ENCODE measurements at regions not wholly inside any gene's neighbourhood (a gene's known extent, or its start where the extent isn't known, plus 50 kb on each side); places are given as distances from the start of the nearest gene placed in this dataset.
"Not testable (repeated sequence)": the region's sequence is repeated elsewhere in the genome, so short reads cannot be mapped to it uniquely, and the experiment has no call there.

DNA sequence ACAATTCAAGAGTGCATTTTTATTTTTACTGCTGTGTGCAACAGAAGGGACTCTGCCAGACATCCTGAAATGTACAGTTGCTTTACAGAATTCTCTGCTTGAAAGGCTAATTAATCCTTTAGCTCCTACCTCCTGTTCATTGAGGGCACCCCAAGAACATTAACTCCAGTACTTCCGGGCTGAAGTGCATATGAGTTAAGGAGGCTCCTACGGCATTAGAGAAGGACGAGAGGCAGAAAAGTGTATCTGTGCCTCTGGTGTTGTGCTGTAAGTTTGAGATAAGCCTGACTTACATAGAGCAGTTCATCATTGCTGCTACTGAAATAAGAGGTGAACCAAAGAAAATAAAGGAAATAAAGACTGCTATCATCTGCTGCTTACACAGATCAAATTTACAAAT is 609.3 kb upstream of the ADGRB3 start:
- peaks cover 6 to 14% of the 10 kb centered on the region in 2 donors for H3K9me3 Mint-ChIP-seq
- no peaks in the 10 kb centered on the region for H3K27me3 Mint-ChIP-seq
- no peak overlapping the region for H3K27ac Mint-ChIP-seq
- no peaks in the 10 kb centered on the region for H3K4me1 Mint-ChIP-seq (ENCODE audit: low read depth in 2 of 2)
- no peaks in the 10 kb centered on the region for H3K36me3 Mint-ChIP-seq (ENCODE audit: insufficient read depth)
- ATAC-seq (replicated peaks) (no peak), DNase-seq (no peak)
- no peak overlapping the region for H3K4me3 Mint-ChIP-seq

DNA sequence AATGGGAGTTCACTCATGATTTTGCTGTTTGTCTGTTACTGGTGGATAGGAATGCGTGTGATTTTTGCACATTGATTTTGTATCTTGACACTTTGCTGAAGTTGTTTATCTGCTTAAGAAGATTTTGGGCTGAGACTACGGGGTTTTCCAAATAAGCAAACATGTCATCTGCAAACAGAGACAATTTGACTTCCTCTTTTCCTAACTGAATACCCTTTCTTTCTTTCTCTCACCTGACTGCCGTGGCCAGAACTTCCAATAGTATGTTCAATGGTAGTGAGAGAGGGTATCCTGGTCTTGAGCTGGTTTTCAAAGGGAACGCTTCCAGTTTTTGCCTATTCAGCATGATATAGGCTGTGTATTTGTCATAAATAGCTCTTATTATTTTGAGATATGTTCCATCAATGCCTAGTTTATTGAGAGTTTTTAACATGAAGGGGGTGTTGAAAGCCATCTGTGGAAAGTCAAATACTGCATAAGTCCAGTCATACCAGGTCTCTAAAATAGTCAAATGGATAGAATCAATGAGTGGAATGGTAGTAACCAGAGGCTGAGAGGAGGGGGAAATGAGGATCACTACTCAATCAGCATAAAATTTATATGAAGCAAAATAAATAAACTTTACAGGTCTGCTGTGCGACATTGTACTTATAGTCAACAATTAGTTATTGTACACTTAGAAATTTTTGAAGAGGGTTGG is 610.4 kb upstream of the ADGRB3 start:
- H3K36me3 Mint-ChIP-seq (ENCODE audit: insufficient read depth), result no peaks in the 10 kb centered on the region
- peaks cover 6 to 14% of the 10 kb centered on the region in 2 donors for H3K9me3 Mint-ChIP-seq
- H3K4me1 Mint-ChIP-seq (ENCODE audit: low read depth in 2 of 2), result no peaks in the 10 kb centered on the region
- H3K27me3 Mint-ChIP-seq, result no peaks in the 10 kb centered on the region
- ATAC-seq (replicated peaks) (no peak), DNase-seq (no peak)
- no peak overlapping the region for H3K4me3 Mint-ChIP-seq
- H3K27ac Mint-ChIP-seq, result no peak overlapping the region

DNA sequence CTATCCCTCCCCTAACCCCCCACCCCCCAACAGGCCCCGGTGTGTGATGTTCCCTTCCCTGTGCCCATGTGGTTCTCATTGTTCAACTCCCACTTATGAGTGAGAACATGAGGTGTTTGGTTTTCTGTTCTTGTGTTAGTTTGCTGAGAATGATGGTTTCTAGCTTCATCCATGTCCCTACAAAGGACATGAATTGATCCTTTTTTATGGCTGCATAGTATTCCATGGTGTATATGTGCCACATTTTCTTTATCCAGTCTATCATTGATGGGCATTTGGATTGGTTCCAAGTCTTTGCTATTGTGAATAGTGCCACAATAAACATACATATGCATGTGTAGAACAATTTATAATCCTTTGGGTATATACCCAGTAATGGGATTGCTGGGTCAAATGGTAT is 612.1 kb upstream of the ADGRB3 start:
- not testable (repeated sequence) for ATAC-seq (replicated peaks); H3K4me1 Mint-ChIP-seq (ENCODE audit: low read depth in 2 of 2); H3K4me3 Mint-ChIP-seq; DNase-seq; H3K27ac Mint-ChIP-seq; H3K9me3 Mint-ChIP-seq; H3K36me3 Mint-ChIP-seq (ENCODE audit: insufficient read depth); H3K27me3 Mint-ChIP-seq

DNA sequence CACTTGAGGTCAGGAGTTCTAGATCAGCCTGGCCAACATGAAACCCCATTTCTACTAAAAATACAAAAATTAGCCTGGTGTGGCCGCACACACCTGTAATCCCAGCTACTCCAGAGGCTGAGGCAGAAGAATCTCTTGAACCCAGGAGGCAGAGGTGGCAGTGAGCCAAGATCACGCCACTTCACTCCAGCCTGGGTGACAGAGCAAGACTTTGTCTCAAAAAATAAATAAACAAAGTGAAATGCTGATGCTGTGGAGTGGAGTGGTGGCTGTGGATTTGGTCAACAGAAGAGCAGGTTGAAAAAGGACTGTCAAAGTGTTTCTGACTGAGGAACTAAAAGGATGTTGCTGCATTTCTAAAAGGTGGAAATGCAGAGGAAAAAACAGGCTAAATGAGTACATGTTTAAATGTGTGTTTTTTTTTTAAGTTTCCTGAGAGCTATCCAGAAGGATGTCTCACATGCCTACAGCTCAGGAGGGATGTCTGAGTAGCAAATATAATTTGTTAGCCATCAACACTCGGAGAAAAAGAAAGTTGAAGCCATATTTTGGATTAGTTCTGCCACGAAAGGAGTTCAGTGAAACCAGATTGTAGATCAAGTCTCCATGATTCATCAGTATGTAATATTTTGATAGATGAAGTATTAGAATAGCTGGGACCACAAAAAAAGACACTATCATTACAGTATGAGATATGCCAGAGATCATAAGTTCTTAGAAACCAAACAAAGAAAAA is 621.1 kb upstream of the ADGRB3 start:
- Mint-ChIP-seq H3K9me3 (peaks cover 9 to 22% of the 10 kb centered on the region in 2 donors), H3K4me3 (no peak overlapping the region), H3K36me3 (ENCODE audit: insufficient read depth) (no peaks in the 10 kb centered on the region), H3K27me3 (no peaks in the 10 kb centered on the region), H3K4me1 (ENCODE audit: low read depth in 2 of 2) (no peaks in the 10 kb centered on the region), H3K27ac (no peak overlapping the region)
- DNase-seq (no peak), ATAC-seq (replicated peaks) (no peak)

DNA sequence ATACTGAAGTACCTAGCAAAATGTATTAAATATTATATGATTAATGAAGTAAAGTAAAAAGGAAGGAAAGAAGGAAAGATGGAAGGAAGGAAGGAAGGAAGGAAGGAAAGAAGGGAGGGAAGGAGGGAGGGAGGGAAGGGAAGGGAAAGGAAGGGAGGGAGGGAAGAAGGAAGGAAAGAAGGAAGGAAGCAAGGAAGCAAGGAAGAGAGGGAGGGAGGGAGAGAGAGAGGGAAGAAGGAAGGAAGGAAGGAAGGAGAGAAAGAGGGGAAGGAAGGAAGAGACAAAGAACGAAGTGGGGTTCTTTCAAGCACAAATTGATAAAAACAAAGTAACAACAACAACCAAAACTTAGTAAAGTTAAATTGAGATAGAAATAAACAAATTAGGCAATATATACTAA is 622.3 kb upstream of the ADGRB3 start:
- Mint-ChIP-seq H3K4me3 (no peak overlapping the region), H3K27ac (no peak overlapping the region), H3K27me3 (no peaks in the 10 kb centered on the region), H3K36me3 (ENCODE audit: insufficient read depth) (no peaks in the 10 kb centered on the region), H3K9me3 (peaks cover 12 to 22% of the 10 kb centered on the region in 2 donors), H3K4me1 (ENCODE audit: low read depth in 2 of 2) (no peaks in the 10 kb centered on the region)
- no peak for ATAC-seq (replicated peaks)
- no peak for DNase-seq

DNA sequence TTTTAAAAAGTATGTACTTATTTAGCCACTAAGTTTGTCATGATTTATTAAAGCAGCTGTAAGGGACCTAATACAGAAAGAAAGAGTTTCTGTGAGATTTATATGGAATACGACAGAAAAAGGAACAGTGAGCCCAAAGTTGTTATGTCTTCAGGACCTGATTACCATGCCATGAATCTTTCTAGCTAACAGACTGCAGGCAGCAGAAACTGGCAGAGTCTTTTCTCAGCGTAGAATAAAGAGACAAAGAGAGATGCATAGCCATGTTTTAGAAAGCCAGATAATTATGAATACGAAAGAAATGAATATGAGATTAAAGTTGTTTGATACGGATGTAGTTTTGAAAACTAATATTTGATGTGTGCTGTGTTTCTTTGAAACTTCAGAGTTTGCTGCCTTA is 624.1 kb upstream of the ADGRB3 start:
- H3K36me3 Mint-ChIP-seq (ENCODE audit: insufficient read depth), result no peaks in the 10 kb centered on the region
- DNase-seq (no peak), ATAC-seq (replicated peaks) (no peak)
- H3K4me1 Mint-ChIP-seq (ENCODE audit: low read depth in 2 of 2), result no peaks in the 10 kb centered on the region
- no peaks in the 10 kb centered on the region for H3K27me3 Mint-ChIP-seq
- H3K9me3 Mint-ChIP-seq, result peaks cover 12 to 22% of the 10 kb centered on the region in 2 donors
- H3K4me3 Mint-ChIP-seq, result no peak overlapping the region
- no peak overlapping the region for H3K27ac Mint-ChIP-seq

DNA sequence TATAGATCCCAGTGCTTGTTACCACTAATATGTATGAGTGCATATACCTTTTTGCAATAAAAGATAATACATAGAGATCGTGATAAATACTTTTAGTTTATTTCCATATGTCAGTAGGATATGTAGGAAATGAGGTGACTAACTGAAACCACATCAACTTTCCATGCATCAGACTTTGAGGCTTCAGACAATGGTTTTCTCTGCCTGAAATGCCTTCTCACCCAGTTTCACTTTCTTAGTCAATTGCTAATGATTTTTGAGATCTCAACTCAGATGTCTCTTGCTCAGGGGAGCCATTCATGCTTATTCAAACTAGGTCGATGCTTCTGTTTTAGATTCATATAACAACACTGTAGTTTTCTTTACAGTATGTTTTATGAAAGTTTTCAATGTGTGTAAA is 626.6 kb upstream of the ADGRB3 start:
- Mint-ChIP-seq H3K9me3 (peaks cover 10 to 12% of the 10 kb centered on the region in 2 donors), H3K4me3 (no peak overlapping the region), H3K27me3 (no peaks in the 10 kb centered on the region), H3K27ac (no peak overlapping the region), H3K4me1 (ENCODE audit: low read depth in 2 of 2) (no peaks in the 10 kb centered on the region), H3K36me3 (ENCODE audit: insufficient read depth) (no peaks in the 10 kb centered on the region)
- DNase-seq (no peak), ATAC-seq (replicated peaks) (no peak)

DNA sequence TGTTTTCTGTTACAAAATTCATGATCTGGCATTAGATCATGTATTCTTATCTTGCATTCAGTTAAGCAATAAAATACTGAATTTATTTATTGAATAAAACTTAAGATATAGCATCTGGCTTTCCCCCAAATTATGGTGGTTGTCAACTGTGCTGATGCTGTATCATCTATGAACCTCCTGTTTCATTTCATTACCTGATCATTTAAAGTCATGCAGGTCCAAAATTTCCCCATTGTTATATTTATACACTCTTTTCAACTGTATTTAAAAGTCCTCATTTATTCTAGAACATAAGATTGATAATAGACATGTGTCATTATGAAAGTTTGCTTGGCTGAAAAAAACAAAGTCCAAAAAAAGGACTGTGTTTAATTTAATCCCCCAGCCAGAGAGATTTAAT is 627.4 kb upstream of the ADGRB3 start:
- DNase-seq, result no peak
- no peaks in the 10 kb centered on the region for H3K36me3 Mint-ChIP-seq (ENCODE audit: insufficient read depth)
- no peak overlapping the region for H3K27ac Mint-ChIP-seq
- H3K4me3 Mint-ChIP-seq, result no peak overlapping the region
- no peak for ATAC-seq (replicated peaks)
- no peaks in the 10 kb centered on the region for H3K27me3 Mint-ChIP-seq
- no peaks in the 10 kb centered on the region for H3K4me1 Mint-ChIP-seq (ENCODE audit: low read depth in 2 of 2)
- peaks cover 9 to 15% of the 10 kb centered on the region in 2 donors for H3K9me3 Mint-ChIP-seq

DNA sequence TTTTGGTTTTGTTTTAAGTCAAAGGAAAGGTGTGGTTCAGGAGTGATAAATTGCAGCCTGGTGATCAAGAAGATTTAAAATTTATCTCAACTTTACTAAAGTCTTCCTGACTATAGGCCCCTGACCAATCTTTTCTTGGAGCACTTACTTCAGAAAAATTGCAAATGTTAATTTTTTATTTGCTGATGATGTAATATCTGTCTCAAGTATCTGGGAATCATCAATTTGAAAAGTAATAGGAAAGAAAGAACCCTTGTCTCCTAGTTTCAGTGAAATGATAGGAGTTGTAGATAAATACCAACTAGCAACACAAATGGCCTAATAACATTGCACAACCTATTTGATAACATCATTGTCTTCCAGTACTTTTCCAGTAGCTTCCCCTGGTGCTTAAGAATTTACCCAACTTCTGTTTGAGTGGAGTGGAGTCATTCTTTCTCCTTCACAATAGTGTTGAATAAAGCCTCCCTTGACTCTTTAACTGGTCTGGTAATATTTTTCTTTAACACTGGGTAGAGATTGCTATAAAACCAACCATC is 648.3 kb upstream of the ADGRB3 start:
- no peak overlapping the region for H3K4me3 Mint-ChIP-seq
- H3K9me3 Mint-ChIP-seq, result peaks cover 3 to 7% of the 10 kb centered on the region in 2 donors
- no peak for DNase-seq
- H3K27me3 Mint-ChIP-seq, result no peaks in the 10 kb centered on the region
- H3K27ac Mint-ChIP-seq, result no peak overlapping the region
- no peaks in the 10 kb centered on the region for H3K36me3 Mint-ChIP-seq (ENCODE audit: insufficient read depth)
- no peaks in the 10 kb centered on the region for H3K4me1 Mint-ChIP-seq (ENCODE audit: low read depth in 2 of 2)
- no peak for ATAC-seq (replicated peaks)

DNA sequence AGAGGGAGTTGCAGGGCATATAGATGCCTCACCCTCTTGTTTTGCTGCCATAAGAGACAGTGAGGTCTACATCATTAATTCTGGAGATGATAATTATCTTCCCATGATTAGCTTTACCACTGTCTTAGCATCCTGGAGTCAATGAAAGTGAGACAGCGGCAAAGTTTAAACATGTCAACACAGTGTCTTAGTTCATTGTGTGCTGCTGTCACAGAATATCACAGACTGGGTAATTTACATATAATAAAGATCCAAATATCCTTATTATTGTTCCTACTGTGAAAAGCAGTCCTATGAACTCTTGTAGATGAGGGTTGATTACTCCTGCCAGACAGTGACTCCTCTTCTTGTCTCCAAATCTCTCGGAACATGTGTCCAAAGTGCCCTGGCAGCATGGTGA is 658.6 kb upstream of the ADGRB3 start:
- DNase-seq (no peak), ATAC-seq (replicated peaks) (no peak)
- no peaks in the 10 kb centered on the region for H3K36me3 Mint-ChIP-seq (ENCODE audit: insufficient read depth)
- no peaks in the 10 kb centered on the region for H3K4me1 Mint-ChIP-seq (ENCODE audit: low read depth in 2 of 2)
- H3K27ac Mint-ChIP-seq, result no peak overlapping the region
- H3K27me3 Mint-ChIP-seq, result no peaks in the 10 kb centered on the region
- no peak overlapping the region for H3K4me3 Mint-ChIP-seq
- peaks cover 14 to 19% of the 10 kb centered on the region in 2 donors for H3K9me3 Mint-ChIP-seq

DNA sequence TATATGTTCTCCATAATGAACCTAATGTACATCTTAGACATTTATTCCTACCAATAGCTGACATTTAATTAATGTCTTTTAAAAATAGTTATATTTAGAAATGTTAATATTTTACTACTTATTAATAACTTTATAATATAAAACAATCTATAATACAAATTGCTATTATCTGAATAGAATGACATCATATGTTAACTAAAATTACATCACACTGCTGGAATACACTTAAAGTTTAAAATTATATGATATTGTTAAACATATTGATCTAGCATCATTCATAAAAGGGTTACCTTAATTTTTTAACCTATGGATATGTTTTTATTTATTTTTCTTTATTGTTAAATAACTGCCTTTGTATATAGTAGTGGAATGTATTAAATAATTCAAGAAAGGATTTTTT is 660.2 kb upstream of the ADGRB3 start:
- H3K4me3 Mint-ChIP-seq, result no peak overlapping the region
- H3K27ac Mint-ChIP-seq, result no peak overlapping the region

DNA sequence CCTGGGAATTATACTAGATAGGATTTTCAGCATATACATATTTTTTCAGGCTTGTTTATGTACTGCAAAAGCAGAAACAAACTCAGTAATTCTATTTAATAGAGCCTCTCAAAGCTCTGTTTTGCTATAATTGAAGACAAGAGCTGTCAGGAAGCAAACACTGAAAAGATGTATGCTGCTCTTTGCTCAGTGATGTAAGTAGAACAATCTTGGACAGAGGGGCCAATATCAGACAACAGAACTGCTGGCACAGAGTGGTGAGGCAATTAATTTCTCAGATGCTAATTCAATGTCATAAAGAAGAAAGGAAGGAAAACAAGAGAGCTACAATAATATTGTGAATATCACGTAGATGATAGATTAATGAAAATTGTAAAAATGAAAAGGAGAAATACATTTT is 663.3 kb upstream of the ADGRB3 start:
- Mint-ChIP-seq H3K27me3 (no peaks in the 10 kb centered on the region), H3K36me3 (ENCODE audit: insufficient read depth) (no peaks in the 10 kb centered on the region), H3K4me1 (ENCODE audit: low read depth in 2 of 2) (no peaks in the 10 kb centered on the region), H3K27ac (no peak overlapping the region), H3K9me3 (peaks cover 1 to 14% of the 10 kb centered on the region in 2 donors), H3K4me3 (no peak overlapping the region)
- no peak for ATAC-seq (replicated peaks)
- no peak for DNase-seq

More for the DNA sequence above, 660.2 kb upstream of the ADGRB3 start:
- H3K27me3 Mint-ChIP-seq, result no peaks in the 10 kb centered on the region
- no peak for ATAC-seq (replicated peaks)
- peaks cover 11 to 14% of the 10 kb centered on the region in 2 donors for H3K9me3 Mint-ChIP-seq
- DNase-seq, result no peak
- no peaks in the 10 kb centered on the region for H3K36me3 Mint-ChIP-seq (ENCODE audit: insufficient read depth)
- H3K4me1 Mint-ChIP-seq (ENCODE audit: low read depth in 2 of 2), result no peaks in the 10 kb centered on the region

DNA sequence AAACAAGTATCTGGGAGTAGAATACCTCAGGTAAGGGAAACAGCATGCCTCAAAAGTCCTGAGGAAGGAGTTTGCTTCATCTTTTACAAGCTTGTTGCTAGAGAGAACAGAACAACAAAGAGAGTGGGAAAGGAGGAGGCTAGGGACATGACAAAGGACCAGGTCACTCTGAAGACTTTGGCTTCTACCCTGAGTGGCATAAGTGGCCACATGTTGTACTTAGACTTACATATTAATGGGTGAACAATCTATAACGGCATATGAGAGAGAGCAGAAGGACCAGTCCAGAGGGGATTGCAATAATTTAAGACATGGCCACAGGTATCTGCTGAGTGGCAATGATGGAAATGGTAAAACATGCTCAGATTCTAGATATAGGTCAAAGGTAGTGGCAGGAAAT is 668.3 kb upstream of the ADGRB3 start:
- H3K36me3 Mint-ChIP-seq (ENCODE audit: insufficient read depth), result no peaks in the 10 kb centered on the region
- H3K4me3 Mint-ChIP-seq, result no peak overlapping the region
- DNase-seq (no peak), ATAC-seq (replicated peaks) (no peak)
- H3K27me3 Mint-ChIP-seq, result no peaks in the 10 kb centered on the region
- peaks cover under 1 to 11% of the 10 kb centered on the region in 2 donors for H3K9me3 Mint-ChIP-seq
- H3K4me1 Mint-ChIP-seq (ENCODE audit: low read depth in 2 of 2), result no peaks in the 10 kb centered on the region
- H3K27ac Mint-ChIP-seq, result no peak overlapping the region

DNA sequence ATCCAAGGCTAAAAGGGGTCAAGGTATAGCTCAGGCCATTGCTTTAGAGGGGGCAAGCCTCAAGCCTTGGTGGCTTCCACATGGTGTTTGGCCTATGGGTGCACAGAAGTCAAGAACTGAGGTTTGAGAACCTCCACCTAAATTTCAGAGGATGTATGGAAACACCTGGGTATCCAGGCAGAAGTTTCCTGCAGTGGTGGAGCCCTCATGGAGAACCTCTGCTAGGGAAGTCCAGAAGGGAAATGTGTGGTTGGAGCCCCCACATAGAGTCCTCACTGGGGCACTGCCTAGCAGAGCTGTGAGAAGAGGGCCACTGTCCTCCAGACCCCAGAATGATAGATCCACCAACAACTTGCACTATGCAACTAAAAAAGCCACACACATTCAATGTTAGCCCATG is 678.7 kb upstream of the ADGRB3 start:
- ATAC-seq (replicated peaks) (no peak), DNase-seq (no peak)
- H3K27ac Mint-ChIP-seq, result no peak overlapping the region
- H3K4me1 Mint-ChIP-seq (ENCODE audit: low read depth in 2 of 2), result no peaks in the 10 kb centered on the region
- no peaks in the 10 kb centered on the region for H3K36me3 Mint-ChIP-seq (ENCODE audit: insufficient read depth)
- no peaks in the 10 kb centered on the region for H3K27me3 Mint-ChIP-seq
- H3K4me3 Mint-ChIP-seq, result no peak overlapping the region
- peaks cover 2 to 10% of the 10 kb centered on the region in 2 donors for H3K9me3 Mint-ChIP-seq
